HepG2 (cell line): ENCODE measurements at regions not wholly inside any gene's neighbourhood (a gene's known extent, or its start where the extent isn't known, plus 50 kb on each side); places are given as distances from the start of the nearest gene placed in this dataset.

Experiments used
- ATAC-seq: fragments of 200-7000 bp; cut with Tn5 transposase; 3 replicates; pipeline ENCODE4 v1.9.1; 2020; ENCODE audit warnings: mild to moderate bottlenecking, moderate library complexity
- BruUV-seq: library from RNA; stranded (reverse); fragments of 400-500 nt; replicated peaks from 2 replicates; lab custom pipeline; 2021; lab: Mats Ljungman, UMichigan
- CTCF ChIA-PET: fragments of 300-600 bp; formaldehyde crosslinking; extraction: SDS; loops from one replicate; lab custom pipeline; 2021; ENCODE audit warnings: low total read pairs, inconsistent platforms, low intra/inter-chr PET ratio; lab: Yijun Ruan, JAX
- POLR2A ChIA-PET: fragments of 350-600 bp; sonication (Branson Sonifier 250); formaldehyde crosslinking; loops from one replicate; lab custom pipeline; 2020; ENCODE audit warnings: antibody characterized with exemption, inconsistent platforms; lab: Yijun Ruan, JAX
- DNase-seq: peaks from one replicate; pipeline ENCODE4 v3.0.0-alpha.2; 2015; ENCODE audit warnings: low spot score
- FAIRE-seq: peaks from 3 replicates; lab custom pipeline; 2011; peaks lifted over from hg19 to GRCh38; lab: Jason Lieb, UNC
- H2AFZ ChIP-seq: one replicate; pipeline ENCODE4 v1.6.1; 2011; ENCODE audit warnings: low read length, inconsistent platforms
- H3K27ac ChIP-seq: fragments of 300-600 bp; 3 replicates; pipeline ENCODE4 v1.8.0; 2011; ENCODE audit warnings: mixed run types, mild to moderate bottlenecking, mixed read lengths, low read length, inconsistent platforms; ENCODE audit not compliant: insufficient read depth; ENCODE audit errors: extremely low read length
- H3K27me3 ChIP-seq, 2 experiments: fragments of 200-600 bp in 1 of 2; 2 replicates in 1 of 2; 3 replicates in 1 of 2; pipeline versions ENCODE4 v1.6.0 to v1.8.0; 2011; ENCODE audit warnings: low read length in 2 of 2, mild to moderate bottlenecking in 2 of 2, moderate library complexity in 2 of 2, inconsistent platforms in 1 of 2; ENCODE audit not compliant: insufficient read depth in 2 of 2, control insufficient read depth in 1 of 2
- H3K36me3 ChIP-seq, 2 experiments: fragments of 200-600 bp in 1 of 2; replicated peaks in 1 of 2; 2 replicates in 1 of 2; 3 replicates in 1 of 2; pipeline versions ENCODE4 v1.5.1 to v1.8.0; 2011; ENCODE audit warnings: low read length in 2 of 2, inconsistent platforms in 1 of 2; ENCODE audit not compliant: insufficient read depth in 2 of 2, control insufficient read depth in 1 of 2
- H3K4me1 ChIP-seq: 2 replicates; pipeline ENCODE4 v1.5.1; 2012; ENCODE audit warnings: low read length, inconsistent platforms; ENCODE audit not compliant: insufficient read depth
- H3K4me2 ChIP-seq: 2 replicates; pipeline ENCODE4 v1.6.0; 2011; ENCODE audit warnings: low read depth, low read length, inconsistent platforms
- H3K4me3 ChIP-seq, 3 experiments: fragments of 200-600 bp in 1 of 3; sonication (generic), shearing (Covaris generic) in 1 of 3; replicated peaks in 1 of 3; 2 replicates each; pipeline ENCODE4 v1.5.1; 2011 to 2016; ENCODE audit warnings: low read length in 3 of 3, inconsistent platforms in 2 of 3, low read depth in 2 of 3, mild to moderate bottlenecking in 2 of 3, control low read depth in 1 of 3, mixed read lengths in 1 of 3; ENCODE audit not compliant: insufficient read depth in 1 of 3
- H3K79me2 ChIP-seq: one replicate; pipeline ENCODE4 v1.6.1; 2011; ENCODE audit warnings: low read length, inconsistent platforms; ENCODE audit not compliant: insufficient read depth
- H3K9ac ChIP-seq: 2 replicates; pipeline ENCODE4 v1.6.0; 2011; ENCODE audit warnings: mild to moderate bottlenecking, low read depth, low read length, inconsistent platforms; ENCODE audit not compliant: insufficient read depth
- H3K9me3 ChIP-seq: 2 replicates; pipeline ENCODE4 v1.5.1; 2012; ENCODE audit warnings: mild to moderate bottlenecking, low read length
- H4K20me1 ChIP-seq: 2 replicates; pipeline ENCODE4 v1.6.0; 2011; ENCODE audit warnings: inconsistent platforms, mild to moderate bottlenecking, low read length, moderate library complexity; ENCODE audit not compliant: insufficient read depth
- CREB3 ChIP-seq: sonication (generic); formaldehyde crosslinking; IDR thresholded peaks from 2 replicates; pipeline ENCODE4 v1.5.0; 2020; ENCODE audit warnings: missing genetic modification reagents
- HOMEZ ChIP-seq: IDR thresholded peaks from 2 replicates; pipeline ENCODE4 v1.6.1; 2016; ENCODE audit warnings: low read depth
- KLF15 ChIP-seq: sonication (generic); formaldehyde crosslinking; IDR thresholded peaks from 2 replicates; pipeline ENCODE4 v1.8.1; 2023; ENCODE audit warnings: borderline replicate concordance, mild to moderate bottlenecking, inconsistent platforms, missing genetic modification reagents, mixed read lengths
- MEIS1 ChIP-seq: sonication (generic); formaldehyde crosslinking; IDR thresholded peaks from 2 replicates; pipeline ENCODE4 v1.9.0; 2021; ENCODE audit warnings: mild to moderate bottlenecking, missing genetic modification reagents, moderate library complexity, borderline replicate concordance
- TOPORS ChIP-seq: sonication (generic); formaldehyde crosslinking; IDR thresholded peaks from 2 replicates; pipeline ENCODE4 v1.8.0; 2023; ENCODE audit warnings: mild to moderate bottlenecking, missing genetic modification reagents
- XBP1 ChIP-seq: sonication (generic); formaldehyde crosslinking; IDR thresholded peaks from 2 replicates; pipeline ENCODE4 v1.5.0; 2020; ENCODE audit warnings: missing genetic modification reagents
- ZNF460 ChIP-seq: sonication (generic); formaldehyde crosslinking; IDR thresholded peaks from 2 replicates; pipeline ENCODE4 v1.5.1; 2020; ENCODE audit warnings: missing genetic modification reagents, mild to moderate bottlenecking, borderline replicate concordance
- ZNF629 ChIP-seq: sonication (generic); formaldehyde crosslinking; conservative IDR thresholded peaks from 2 replicates; pipeline ENCODE4 v1.5.0; 2020; ENCODE audit warnings: missing genetic modification reagents
- WGBS: methylation state at CpG from one replicate; pipeline ENCODE4 v1.1.6; 2017; ENCODE audit warnings: low lambda C conversion rate; 5-methylcytosine and 5-hydroxymethylcytosine counted together
- in situ Hi-C: cut with HindIII; loops from 2 replicates; pipeline ENCODE4 v1.10.0; 2017; ENCODE audit warnings: low pct_unique_long_range_greater_than_20kb; ENCODE audit not compliant: extremely low pct_ligation_motif_present
- intact Hi-C: fragments of 100-400 bp; cut with micrococcal nuclease; formaldehyde crosslinking; loops from one replicate; pipeline ENCODE4 v1.10.0; 2022; ENCODE audit not compliant: unreplicated experiment

- ChIA-PET CTCF (no interaction called here), POLR2A (no interaction called here)
- no peaks in the 10 kb centered on the region for H3K79me2 ChIP-seq
- no peaks in the 10 kb centered on the region for H3K9me3 ChIP-seq
- H3K4me1 ChIP-seq, result no peaks in the 10 kb centered on the region
- TF ChIP-seq TOPORS (CRISPR knock-in tag) (no peak), ZNF460 (CRISPR knock-in tag) (no peak), ZNF629 (no peak), XBP1 (no peak), HOMEZ (CRISPR knock-in tag) (no peak), CREB3 (CRISPR knock-in tag) (no peak), MEIS1 (no peak), KLF15 (CRISPR knock-in tag) (no peak)
- BruUV-seq, result no TSS peak
- ATAC-seq (no peak), FAIRE-seq (no peak), DNase-seq (no peak)
- no peak overlapping the region for H3K9ac ChIP-seq
- H3K4me3 ChIP-seq, result no peak overlapping the region
- no peaks in the 10 kb centered on the region for H3K27me3 ChIP-seq
- WGBS, result 0% methylated on average over 1 of the region's 1 CpG
- no peak overlapping the region for H3K4me2 ChIP-seq
- H3K36me3 ChIP-seq, result no peaks in the 10 kb centered on the region
- H3K27ac ChIP-seq, result no peak overlapping the region
- intact Hi-C loops (no loop called here), in situ Hi-C loops (no loop called here)
- no peaks in the 10 kb centered on the region for H4K20me1 ChIP-seq
- H2AFZ ChIP-seq, result no peak overlapping the region
These were observed 131.3 kb downstream of the RTL3 start for GRCh38 chrX:78527818-78528217.
